HepG2 (cell line): ENCODE measurements at regions not wholly inside any gene's neighbourhood (a gene's known extent, or its start where the extent isn't known, plus 50 kb on each side); places are given as distances from the start of the nearest gene placed in this dataset.

Experiments
- ATAC-seq: fragments of 200-7000 bp; cut with Tn5 transposase; 3 replicates; pipeline ENCODE4 v1.9.1; 2020; ENCODE audit warnings: mild to moderate bottlenecking, moderate library complexity
- BruUV-seq: library from RNA; stranded (reverse); fragments of 400-500 nt; replicated peaks from 2 replicates; lab custom pipeline; 2021; lab: Mats Ljungman, UMichigan
- CTCF ChIA-PET: fragments of 300-600 bp; formaldehyde crosslinking; extraction: SDS; loops from one replicate; lab custom pipeline; 2021; ENCODE audit warnings: low total read pairs, inconsistent platforms, low intra/inter-chr PET ratio; lab: Yijun Ruan, JAX
- POLR2A ChIA-PET: fragments of 350-600 bp; sonication (Branson Sonifier 250); formaldehyde crosslinking; loops from one replicate; lab custom pipeline; 2020; ENCODE audit warnings: antibody characterized with exemption, inconsistent platforms; lab: Yijun Ruan, JAX
- DNase-seq: peaks from one replicate; pipeline ENCODE4 v3.0.0-alpha.2; 2015; ENCODE audit warnings: low spot score
- FAIRE-seq: peaks from 3 replicates; lab custom pipeline; 2011; peaks lifted over from hg19 to GRCh38; lab: Jason Lieb, UNC
- H2AFZ ChIP-seq: one replicate; pipeline ENCODE4 v1.6.1; 2011; ENCODE audit warnings: low read length, inconsistent platforms
- H3K27ac ChIP-seq: fragments of 300-600 bp; 3 replicates; pipeline ENCODE4 v1.8.0; 2011; ENCODE audit warnings: mixed run types, mild to moderate bottlenecking, mixed read lengths, low read length, inconsistent platforms; ENCODE audit not compliant: insufficient read depth; ENCODE audit errors: extremely low read length
- H3K27me3 ChIP-seq, 2 experiments: fragments of 200-600 bp in 1 of 2; 2 replicates in 1 of 2; 3 replicates in 1 of 2; pipeline versions ENCODE4 v1.6.0 to v1.8.0; 2011; ENCODE audit warnings: low read length in 2 of 2, mild to moderate bottlenecking in 2 of 2, moderate library complexity in 2 of 2, inconsistent platforms in 1 of 2; ENCODE audit not compliant: insufficient read depth in 2 of 2, control insufficient read depth in 1 of 2
- H3K36me3 ChIP-seq, 2 experiments: fragments of 200-600 bp in 1 of 2; replicated peaks in 1 of 2; 2 replicates in 1 of 2; 3 replicates in 1 of 2; pipeline versions ENCODE4 v1.5.1 to v1.8.0; 2011; ENCODE audit warnings: low read length in 2 of 2, inconsistent platforms in 1 of 2; ENCODE audit not compliant: insufficient read depth in 2 of 2, control insufficient read depth in 1 of 2
- H3K4me1 ChIP-seq: 2 replicates; pipeline ENCODE4 v1.5.1; 2012; ENCODE audit warnings: low read length, inconsistent platforms; ENCODE audit not compliant: insufficient read depth
- H3K4me2 ChIP-seq: 2 replicates; pipeline ENCODE4 v1.6.0; 2011; ENCODE audit warnings: low read depth, low read length, inconsistent platforms
- H3K4me3 ChIP-seq, 3 experiments: fragments of 200-600 bp in 1 of 3; sonication (generic), shearing (Covaris generic) in 1 of 3; replicated peaks in 1 of 3; 2 replicates each; pipeline ENCODE4 v1.5.1; 2011 to 2016; ENCODE audit warnings: low read length in 3 of 3, inconsistent platforms in 2 of 3, low read depth in 2 of 3, mild to moderate bottlenecking in 2 of 3, control low read depth in 1 of 3, mixed read lengths in 1 of 3; ENCODE audit not compliant: insufficient read depth in 1 of 3
- H3K79me2 ChIP-seq: one replicate; pipeline ENCODE4 v1.6.1; 2011; ENCODE audit warnings: low read length, inconsistent platforms; ENCODE audit not compliant: insufficient read depth
- H3K9ac ChIP-seq: 2 replicates; pipeline ENCODE4 v1.6.0; 2011; ENCODE audit warnings: mild to moderate bottlenecking, low read depth, low read length, inconsistent platforms; ENCODE audit not compliant: insufficient read depth
- H3K9me3 ChIP-seq: 2 replicates; pipeline ENCODE4 v1.5.1; 2012; ENCODE audit warnings: mild to moderate bottlenecking, low read length
- H4K20me1 ChIP-seq: 2 replicates; pipeline ENCODE4 v1.6.0; 2011; ENCODE audit warnings: inconsistent platforms, mild to moderate bottlenecking, low read length, moderate library complexity; ENCODE audit not compliant: insufficient read depth
- BATF2 ChIP-seq: sonication (generic); formaldehyde crosslinking; IDR thresholded peaks from 2 replicates; pipeline ENCODE4 v1.8.0; 2022; ENCODE audit warnings: mild to moderate bottlenecking, missing genetic modification reagents, moderate library complexity
- BHLHE40 ChIP-seq: IDR thresholded peaks from 2 replicates; pipeline ENCODE4 v1.6.1; 2011; ENCODE audit warnings: low read length, improper control_type of control experiment
- GABPB1 ChIP-seq: IDR thresholded peaks from 2 replicates; pipeline ENCODE4 v1.6.1; 2016; ENCODE audit warnings: mild to moderate bottlenecking, missing genetic modification reagents, moderate library complexity, missing compliant biosample characterization
- HNRNPH1 ChIP-seq: fragments of 200-400 bp; formaldehyde crosslinking; optimal IDR thresholded peaks from 2 replicates; pipeline ENCODE3; 2017; ENCODE audit warnings: mild to moderate bottlenecking, low read depth, low read length
- KMT2A ChIP-seq: sonication (generic); formaldehyde crosslinking; IDR thresholded peaks from 2 replicates; pipeline ENCODE4 v1.4.0; 2020; ENCODE audit warnings: missing genetic modification reagents
- MBNL3 ChIP-seq: fragments of 250-450 bp; sonication (Bioruptor Pico); conservative IDR thresholded peaks from 2 replicates; pipeline ENCODE4 v1.8.0; 2022; ENCODE audit warnings: mild to moderate bottlenecking, inconsistent platforms
- NFIB ChIP-seq: sonication (generic); formaldehyde crosslinking; IDR thresholded peaks from 2 replicates; pipeline ENCODE4 v1.9.0; 2021; ENCODE audit warnings: missing genetic modification reagents, mild to moderate bottlenecking, borderline replicate concordance
- PAXIP1 ChIP-seq: sonication (generic); formaldehyde crosslinking; conservative IDR thresholded peaks from 2 replicates; pipeline ENCODE4 v1.4.0; 2020; ENCODE audit warnings: mild to moderate bottlenecking, missing genetic modification reagents, moderate library complexity
- PLRG1 ChIP-seq: fragments of 450-650 bp; conservative IDR thresholded peaks from 2 replicates; pipeline ENCODE4 v1.6.1; 2016
- RXRA ChIP-seq: sonication (generic); formaldehyde crosslinking; IDR thresholded peaks from 2 replicates; pipeline ENCODE4 v1.5.1; 2020; ENCODE audit warnings: missing genetic modification reagents
- STAT5B ChIP-seq: sonication (generic); formaldehyde crosslinking; IDR thresholded peaks from 2 replicates; pipeline ENCODE4 v1.4.0; 2020; ENCODE audit warnings: missing genetic modification reagents
- ZNF512B ChIP-seq: sonication (generic); formaldehyde crosslinking; IDR thresholded peaks from 2 replicates; pipeline ENCODE4 v1.5.1; 2020; ENCODE audit warnings: missing genetic modification reagents, mild to moderate bottlenecking, borderline replicate concordance
- ZNF543 ChIP-seq: sonication (generic); formaldehyde crosslinking; IDR thresholded peaks from 2 replicates; pipeline ENCODE4 v1.4.0; 2020; ENCODE audit warnings: mild to moderate bottlenecking, missing genetic modification reagents
- WGBS: methylation state at CpG from one replicate; pipeline ENCODE4 v1.1.6; 2017; ENCODE audit warnings: low lambda C conversion rate; 5-methylcytosine and 5-hydroxymethylcytosine counted together
- in situ Hi-C: cut with HindIII; loops from 2 replicates; pipeline ENCODE4 v1.10.0; 2017; ENCODE audit warnings: low pct_unique_long_range_greater_than_20kb; ENCODE audit not compliant: extremely low pct_ligation_motif_present
- intact Hi-C: fragments of 100-400 bp; cut with micrococcal nuclease; formaldehyde crosslinking; loops from one replicate; pipeline ENCODE4 v1.10.0; 2022; ENCODE audit not compliant: unreplicated experiment
- TF ChIP-seq, protein P1 (sequence below): sonication (generic); formaldehyde crosslinking; IDR thresholded peaks from 2 replicates; pipeline ENCODE4 v1.5.1; 2020; ENCODE audit warnings: missing genetic modification reagents, mild to moderate bottlenecking, borderline replicate concordance
- TF ChIP-seq, protein P2 (sequence below): sonication (generic); formaldehyde crosslinking; IDR thresholded peaks from 2 replicates; pipeline ENCODE4 v1.5.0; 2020; ENCODE audit warnings: missing genetic modification reagents, mild to moderate bottlenecking, borderline replicate concordance

DNA sequence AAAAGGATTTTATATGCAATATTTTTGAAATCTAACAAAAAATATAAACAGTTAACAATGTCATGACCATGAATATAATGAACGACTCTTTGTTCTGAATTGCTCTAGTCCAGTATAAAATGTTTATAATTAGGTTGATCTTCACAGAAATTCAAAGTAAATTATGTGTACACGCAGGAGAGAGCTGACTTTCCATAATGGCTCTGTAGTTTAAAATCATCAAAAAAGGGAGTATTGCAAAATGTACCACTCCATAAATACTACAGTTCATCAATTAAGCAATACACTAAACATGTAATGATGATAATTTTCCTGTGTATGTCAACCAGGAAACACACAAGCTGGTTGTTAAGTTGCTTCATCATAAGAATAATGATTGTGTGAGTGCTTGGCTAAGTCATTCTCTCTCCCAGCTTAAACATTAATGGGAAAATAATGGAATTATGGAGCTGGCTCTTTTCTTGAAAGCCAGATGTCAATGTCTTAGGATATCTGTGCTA lies 189.5 kb upstream of the PLEKHG7 start:
- Histone ChIP-seq H3K4me3 (no peak overlapping the region), H3K4me2 (no peak overlapping the region), H3K79me2 (no peaks in the 10 kb centered on the region), H3K4me1 (0 out of 2 replicates have a peak, but pooled peaks cover 6% of the 10 kb centered on the region), H3K27me3 (peaks cover 0 to under 1% of the 10 kb centered on the region in 2 experiments; a peak in 1 of 5 replicates), H3K27ac (no peak overlapping the region), H3K36me3 (no peaks in the 10 kb centered on the region), H3K9ac (no peak overlapping the region), H3K9me3 (no peaks in the 10 kb centered on the region), H2AFZ (no peak overlapping the region), H4K20me1 (no peaks in the 10 kb centered on the region)
- DNase-seq, result no peak
- WGBS, result 46% methylated on average over 2 of the region's 2 CpGs
- FAIRE-seq, result no peak
- in situ Hi-C loops (no loop called here), intact Hi-C loops (no loop called here)
- no peak for TF ChIP-seq PLRG1
- TF ChIP-seq HNRNPH1, result no peak
- TF ChIP-seq NFIB (CRISPR knock-in tag), result no peak
- no peak for TF ChIP-seq STAT5B (CRISPR knock-in tag)
- no peak for TF ChIP-seq ZNF512B
- no peak for TF ChIP-seq BATF2
- TF ChIP-seq, protein P1, sequence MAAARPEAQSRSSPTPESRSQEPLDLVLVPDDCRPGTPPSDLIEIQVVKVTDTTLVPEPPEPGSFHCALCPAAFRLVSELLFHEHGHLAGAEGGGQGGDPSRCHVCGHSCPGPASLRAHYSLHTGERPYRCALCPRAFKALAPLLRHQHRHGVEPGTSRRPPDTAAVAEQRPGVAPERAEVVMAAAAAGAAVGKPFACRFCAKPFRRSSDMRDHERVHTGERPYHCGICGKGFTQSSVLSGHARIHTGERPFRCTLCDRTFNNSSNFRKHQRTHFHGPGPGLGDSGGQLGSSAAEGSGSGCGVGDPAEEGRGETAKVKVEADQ (CRISPR knock-in tag), result no peak
- no peak for TF ChIP-seq BHLHE40
- TF ChIP-seq GABPB1 (CRISPR knock-in tag), result no peak
- TF ChIP-seq MBNL3 (CRISPR knock-in tag), result no peak
- TF ChIP-seq PAXIP1 (CRISPR knock-in tag), result no peak
- no peak for TF ChIP-seq ZNF543
- TF ChIP-seq KMT2A (CRISPR knock-in tag), result no peak
- no peak for TF ChIP-seq RXRA (CRISPR knock-in tag)
- TF ChIP-seq, protein P2, sequence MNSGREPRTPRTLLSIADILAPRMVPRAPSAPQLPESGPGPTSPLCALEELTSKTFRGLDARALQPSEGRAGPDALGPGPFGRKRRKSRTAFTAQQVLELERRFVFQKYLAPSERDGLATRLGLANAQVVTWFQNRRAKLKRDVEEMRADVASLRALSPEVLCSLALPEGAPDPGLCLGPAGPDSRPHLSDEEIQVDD (CRISPR knock-in tag), result no peak
- no TSS peak for BruUV-seq
- ChIA-PET POLR2A (no interaction called here), CTCF (no interaction called here)
- no peak for ATAC-seq
